ENCODE measurements at regions not wholly inside any gene's neighbourhood (a gene's known extent, or its start where the extent isn't known, plus 50 kb on each side); places are given as distances from the start of the nearest gene placed in this dataset.

DNA sequence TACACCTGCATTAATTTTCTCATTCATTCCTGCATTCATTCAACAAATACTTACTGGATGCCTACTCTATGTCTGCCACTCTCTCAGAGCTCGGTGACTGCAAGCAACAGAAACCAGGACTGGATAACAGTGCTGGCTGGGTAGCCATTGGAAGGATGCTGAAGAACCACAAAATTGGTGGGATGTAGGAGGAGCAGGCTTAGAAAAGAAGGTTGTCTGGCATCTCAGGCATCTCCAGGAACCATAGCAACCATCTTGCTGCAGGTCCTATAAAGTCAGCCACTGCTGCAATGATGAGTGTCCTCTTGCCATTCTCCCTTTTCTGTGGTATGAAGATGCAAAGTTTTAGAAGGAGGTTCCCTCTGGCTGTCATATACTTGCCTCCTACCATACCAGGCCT lies 168.6 kb downstream of the FGF18 start:
- TF ChIP-seq POLR2A (IDR thresholded peaks at IDR 0.05) (no peak), CTCF (IDR thresholded peaks at IDR 0.05) (no peak), EP300 (IDR thresholded peaks at IDR 0.05) (no peak)
- Histone ChIP-seq H3K4me1 (ENCODE audit: insufficient read depth) (no peaks in the 10 kb centered on the region), H3K4me3 (no peak overlapping the region), H3K36me3 (no peaks in the 10 kb centered on the region), H3K9me3 (no peaks in the 10 kb centered on the region), H3K27ac (no peak overlapping the region), H3K27me3 (no peaks in the 10 kb centered on the region)
- WGBS, 3 donors, result 86 to 97% (median 88%) methylated on average over 1 of the region's 1 CpG
- no peak for DNase-seq
- intact Hi-C loops (cut with DNase I), result loop anchor here in 1 of 4 donors (10.0 kb wide), 1 partner anchor 143 kb away; no protein-coding TSS in a partner anchor

DNA sequence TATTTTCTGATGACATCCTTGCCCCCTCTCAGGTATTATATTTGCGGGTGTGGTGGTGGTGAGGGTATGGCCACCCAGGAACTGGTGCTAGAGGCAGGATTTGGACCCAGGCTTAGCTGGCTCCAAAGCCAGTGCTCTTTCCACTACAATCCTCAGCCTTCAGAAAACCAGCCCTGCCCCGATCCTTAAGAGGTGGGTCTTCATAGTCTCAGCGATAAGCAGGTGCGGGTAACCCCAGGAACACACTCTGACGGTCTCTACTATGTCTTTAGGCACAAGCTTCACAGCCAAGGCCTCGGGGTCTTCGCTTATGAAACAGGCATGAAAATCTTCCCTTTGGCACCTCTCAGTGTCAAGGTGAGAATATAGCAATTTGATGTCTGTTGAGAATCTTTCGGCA lies 169.3 kb downstream of the FGF18 start:
- WGBS, 3 donors, result 79 to 85% (median 81%) methylated on average over 8 of the region's 8 CpGs
- Histone ChIP-seq H3K9me3 (no peaks in the 10 kb centered on the region), H3K27me3 (no peaks in the 10 kb centered on the region), H3K36me3 (no peaks in the 10 kb centered on the region), H3K4me1 (ENCODE audit: insufficient read depth) (no peaks in the 10 kb centered on the region), H3K4me3 (no peak overlapping the region), H3K27ac (no peak overlapping the region)
- no peak for DNase-seq
- no peak for TF ChIP-seq EP300 (IDR thresholded peaks at IDR 0.05)
- no peak for TF ChIP-seq POLR2A (IDR thresholded peaks at IDR 0.05)
- no peak for TF ChIP-seq CTCF (IDR thresholded peaks at IDR 0.05)
- intact Hi-C loops (cut with DNase I), result loop anchor here in 1 of 4 donors (10.0 kb wide), 1 partner anchor 144 kb away; no protein-coding TSS in a partner anchor

GRCh38 chr5:171589461-171589860 lies 170.0 kb downstream of the FGF18 start:
- H3K36me3 ChIP-seq, result no peaks in the 10 kb centered on the region
- no peak overlapping the region for H3K4me3 ChIP-seq
- no peaks in the 10 kb centered on the region for H3K27me3 ChIP-seq
- intact Hi-C loops (cut with DNase I), result loop anchor here in 1 of 4 donors (10.0 kb wide), 1 partner anchor 145 kb away; no protein-coding TSS in a partner anchor
- 78 to 88% (median 78%) methylated on average over 11 of the region's 11 CpGs for WGBS, 3 donors
- H3K27ac ChIP-seq, result no peak overlapping the region
- TF ChIP-seq POLR2A (IDR thresholded peaks at IDR 0.05), result no peak
- TF ChIP-seq CTCF (IDR thresholded peaks at IDR 0.05), result no peak
- no peak for TF ChIP-seq EP300 (IDR thresholded peaks at IDR 0.05)
- no peaks in the 10 kb centered on the region for H3K9me3 ChIP-seq
- no peak for DNase-seq
- no peaks in the 10 kb centered on the region for H3K4me1 ChIP-seq (ENCODE audit: insufficient read depth)

DNA sequence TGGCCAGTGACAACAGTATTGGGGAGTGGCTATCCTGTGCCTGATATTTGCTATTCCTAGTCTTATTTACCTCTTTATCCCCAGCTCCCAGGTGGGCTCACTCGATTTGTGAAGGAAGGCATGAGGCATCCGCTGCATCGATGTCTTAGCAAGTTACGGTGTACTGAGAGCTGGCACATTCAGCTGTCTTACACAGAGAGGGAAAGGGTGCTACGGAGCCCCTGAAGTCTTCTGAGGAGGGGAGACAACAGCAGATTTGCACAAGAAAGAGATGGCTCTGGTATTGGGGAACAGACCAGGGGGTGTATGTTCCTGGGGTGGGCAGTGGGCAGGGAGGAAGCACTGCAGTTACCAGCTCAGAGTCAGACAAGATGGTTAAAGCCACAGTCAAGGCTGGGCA lies 172.6 kb downstream of the FGF18 start:
- Histone ChIP-seq H3K4me1 (ENCODE audit: insufficient read depth) (no peaks in the 10 kb centered on the region), H3K27me3 (no peaks in the 10 kb centered on the region), H3K9me3 (peaks cover 0 to 4% of the 10 kb centered on the region in 2 donors), H3K36me3 (no peaks in the 10 kb centered on the region), H3K27ac (no peak overlapping the region), H3K4me3 (no peak overlapping the region)
- WGBS, 3 donors, result 82 to 94% (median 85%) methylated on average over 5 of the region's 5 CpGs
- intact Hi-C loops (cut with DNase I), result no loop called here
- TF ChIP-seq EP300 (IDR thresholded peaks at IDR 0.05), result no peak
- no peak for TF ChIP-seq CTCF (IDR thresholded peaks at IDR 0.05)
- TF ChIP-seq POLR2A (IDR thresholded peaks at IDR 0.05), result no peak
- no peak for DNase-seq

Measured in ovary (tissue), 7 donors.